Right renal cortex interstitium (tissue), 3 donors: ENCODE measurements at regions not wholly inside any gene's neighbourhood (a gene's known extent, or its start where the extent isn't known, plus 50 kb on each side); places are given as distances from the start of the nearest gene placed in this dataset.
"Not testable (repeated sequence)": the region's sequence is repeated elsewhere in the genome, so short reads cannot be mapped to it uniquely, and the experiment has no call there.

ENCODE experiments used
- DNase-seq, 3 donors: peaks; one replicate each; pipeline ENCODE4 v3.0.0-alpha.2; 2013; ENCODE audit warnings: low read depth in 3 of 3, low spot score in 2 of 3

- not testable (repeated sequence) for DNase-seq
Observed at GRCh38 chr2:87476223-87476872, 271.5 kb upstream of the PLGLB2 start.

GRCh38 chr2:87476936-87477335, 271.0 kb upstream of the PLGLB2 start:
- DNase-seq, result not testable (repeated sequence)

- not testable (repeated sequence) for DNase-seq
Observed at GRCh38 chr2:87477669-87478428, 270.0 kb upstream of the PLGLB2 start.

GRCh38 chr2:87478911-87479310, 269.0 kb upstream of the PLGLB2 start:
- not testable (repeated sequence) for DNase-seq

GRCh38 chr2:87483093-87483680, 264.7 kb upstream of the PLGLB2 start:
- DNase-seq, result not testable (repeated sequence)

- DNase-seq, result not testable (repeated sequence)
Observed at GRCh38 chr2:87484363-87484762, 263.5 kb upstream of the PLGLB2 start.

GRCh38 chr2:87485455-87485854, 262.4 kb upstream of the PLGLB2 start:
- DNase-seq, result not testable (repeated sequence)

GRCh38 chr2:87485884-87486283, 262.0 kb upstream of the PLGLB2 start:
- DNase-seq, result not testable (repeated sequence)

GRCh38 chr2:87486413-87486812, 261.5 kb upstream of the PLGLB2 start:
- not testable (repeated sequence) for DNase-seq

GRCh38 chr2:87488021-87488420, 259.9 kb upstream of the PLGLB2 start:
- not testable (repeated sequence) for DNase-seq

- DNase-seq, result not testable (repeated sequence)
Observed at GRCh38 chr2:87488991-87489390, 258.9 kb upstream of the PLGLB2 start.

GRCh38 chr2:87494846-87495245, 253.0 kb upstream of the PLGLB2 start:
- not testable (repeated sequence) for DNase-seq

- DNase-seq, result not testable (repeated sequence)
Observed at GRCh38 chr2:87495455-87495854, 252.4 kb upstream of the PLGLB2 start.

- not testable (repeated sequence) for DNase-seq
Observed at GRCh38 chr2:87496036-87497006, 251.6 kb upstream of the PLGLB2 start.

GRCh38 chr2:87497135-87497534, 250.8 kb upstream of the PLGLB2 start:
- DNase-seq, result not testable (repeated sequence)

- DNase-seq, result not testable (repeated sequence)
Observed at GRCh38 chr2:87497700-87498099, 250.2 kb upstream of the PLGLB2 start.

- not testable (repeated sequence) for DNase-seq
Observed at GRCh38 chr2:87498169-87498853, 249.6 kb upstream of the PLGLB2 start.

- not testable (repeated sequence) for DNase-seq
Observed at GRCh38 chr2:87498854-87499238, 249.0 kb upstream of the PLGLB2 start.

GRCh38 chr2:87499860-87500259, 248.0 kb upstream of the PLGLB2 start:
- DNase-seq, result not testable (repeated sequence)

GRCh38 chr2:87500421-87500820, 247.5 kb upstream of the PLGLB2 start:
- not testable (repeated sequence) for DNase-seq
